Loucy (cell line): ENCODE measurements at regions not wholly inside any gene's neighbourhood (a gene's known extent, or its start where the extent isn't known, plus 50 kb on each side); places are given as distances from the start of the nearest gene placed in this dataset.

Experiments
- H2AFZ ChIP-seq: fragments of 200-600 bp; sonication (generic); 2 replicates; pipeline ENCODE4 v1.6.0; 2016; ENCODE audit warnings: antibody characterized with exemption, mild to moderate bottlenecking, low read length, moderate library complexity
- H3F3A ChIP-seq: fragments of 200-600 bp; 2 replicates; pipeline ENCODE4 v1.6.0; 2016; ENCODE audit warnings: antibody characterized with exemption, low read depth, mild to moderate bottlenecking
- H3K27me3 ChIP-seq: fragments of 200-600 bp; sonication (generic); 2 replicates; pipeline ENCODE4 v1.6.1; 2014; ENCODE audit warnings: low read length, mild to moderate bottlenecking; ENCODE audit not compliant: insufficient read depth, poor library complexity, severe bottlenecking
- H3K36me3 ChIP-seq: fragments of 200-600 bp; sonication (generic); 2 replicates; pipeline ENCODE4 v1.6.1; 2016; ENCODE audit warnings: low read length; ENCODE audit not compliant: insufficient read depth
- H3K4me1 ChIP-seq: fragments of 200-600 bp; sonication (generic); 2 replicates; pipeline ENCODE4 v1.5.1; 2014; ENCODE audit warnings: low read length, mild to moderate bottlenecking; ENCODE audit not compliant: insufficient read depth, poor library complexity, severe bottlenecking
- H3K4me2 ChIP-seq: fragments of 200-600 bp; sonication (generic); 2 replicates; pipeline ENCODE4 v1.6.0; 2014; ENCODE audit warnings: antibody characterized with exemption, low read length, low read depth, mild to moderate bottlenecking; ENCODE audit not compliant: poor library complexity, severe bottlenecking
- H3K4me3 ChIP-seq: fragments of 200-600 bp; sonication (generic); 2 replicates; pipeline ENCODE4 v1.5.1; 2014; ENCODE audit warnings: low read length, mild to moderate bottlenecking, mixed read lengths; ENCODE audit not compliant: poor library complexity, severe bottlenecking
- H3K79me2 ChIP-seq: fragments of 200-600 bp; sonication (generic); 2 replicates; pipeline ENCODE4 v1.6.1; 2014; ENCODE audit warnings: low read length; ENCODE audit not compliant: insufficient read depth
- H3K9ac ChIP-seq: fragments of 200-600 bp; sonication (generic); 2 replicates; pipeline ENCODE4 v1.6.0; 2014; ENCODE audit warnings: mild to moderate bottlenecking, low read depth, low read length, moderate library complexity; ENCODE audit not compliant: poor library complexity, severe bottlenecking
- H3K9me2 ChIP-seq: fragments of 200-600 bp; sonication (generic); replicated peaks from 2 replicates; pipeline ENCODE4 v1.6.1; 2016; ENCODE audit warnings: low read depth, low read length, mixed read lengths
- H3K9me3 ChIP-seq: fragments of 200-600 bp; sonication (generic); 2 replicates; pipeline ENCODE4 v1.6.1; 2014; ENCODE audit warnings: mild to moderate bottlenecking, antibody characterized with exemption, low read length, low read depth; ENCODE audit not compliant: insufficient read depth
- H4K20me1 ChIP-seq: fragments of 200-600 bp; sonication (generic); 2 replicates; pipeline ENCODE4 v1.6.0; 2014; ENCODE audit warnings: antibody characterized with exemption, low read length, mild to moderate bottlenecking; ENCODE audit not compliant: insufficient read depth, poor library complexity, severe bottlenecking
- CTCF ChIP-seq: fragments of 200-600 bp; sonication (generic); conservative IDR thresholded peaks from 2 replicates; pipeline ENCODE4 v1.5.1; 2014; ENCODE audit warnings: mild to moderate bottlenecking, antibody characterized with exemption, low read length
- EZH2phosphoT487 ChIP-seq: fragments of 200-600 bp; IDR thresholded peaks from 2 replicates; pipeline ENCODE4 v1.6.1; 2018; ENCODE audit warnings: antibody characterized with exemption, mild to moderate bottlenecking, moderate library complexity, borderline replicate concordance

- Histone ChIP-seq H4K20me1 (no peaks in the 10 kb centered on the region), H3K36me3 (no peaks in the 10 kb centered on the region), H3K4me1 (no peaks in the 10 kb centered on the region), H2AFZ (no peak overlapping the region), H3K4me2 (no peak overlapping the region), H3K9ac (no peak overlapping the region), H3K9me3 (no peaks in the 10 kb centered on the region), H3K4me3 (no peak overlapping the region), H3F3A (no peaks in the 10 kb centered on the region), H3K9me2 (no peaks in the 10 kb centered on the region), H3K27me3 (no peaks in the 10 kb centered on the region), H3K79me2 (no peaks in the 10 kb centered on the region)
- no peak for TF ChIP-seq CTCF
- TF ChIP-seq EZH2phosphoT487 = no peak
These were observed 455.8 kb upstream of the DAB1 start for GRCh38 chr1:57879700-57880099.

- Histone ChIP-seq H3K4me1 (no peaks in the 10 kb centered on the region), H3K9ac (no peak overlapping the region), H3K9me3 (no peaks in the 10 kb centered on the region), H4K20me1 (no peaks in the 10 kb centered on the region), H2AFZ (no peak overlapping the region), H3K36me3 (no peaks in the 10 kb centered on the region), H3K9me2 (no peaks in the 10 kb centered on the region), H3K79me2 (no peaks in the 10 kb centered on the region), H3F3A (no peaks in the 10 kb centered on the region), H3K4me2 (no peak overlapping the region), H3K4me3 (no peak overlapping the region), H3K27me3 (no peaks in the 10 kb centered on the region)
- TF ChIP-seq EZH2phosphoT487 (no peak), CTCF (no peak)
These were observed 450.6 kb upstream of the DAB1 start for GRCh38 chr1:57874418-57874877.

- no peak for TF ChIP-seq CTCF
- TF ChIP-seq EZH2phosphoT487 = no peak
- no peaks in the 10 kb centered on the region for H3K9me2 ChIP-seq
- no peaks in the 10 kb centered on the region for H3K79me2 ChIP-seq
- no peak overlapping the region for H2AFZ ChIP-seq
- H3F3A ChIP-seq = no peaks in the 10 kb centered on the region
- H3K4me1 ChIP-seq = no peaks in the 10 kb centered on the region
- no peaks in the 10 kb centered on the region for H3K9me3 ChIP-seq
- no peak overlapping the region for H3K4me2 ChIP-seq
- no peaks in the 10 kb centered on the region for H3K27me3 ChIP-seq
- no peaks in the 10 kb centered on the region for H3K36me3 ChIP-seq
- no peak overlapping the region for H3K4me3 ChIP-seq
- H4K20me1 ChIP-seq = no peaks in the 10 kb centered on the region
- no peak overlapping the region for H3K9ac ChIP-seq
These were observed 449.1 kb upstream of the DAB1 start for GRCh38 chr1:57872913-57873312.
